WTC11 (cell line): ENCODE measurements at regions not wholly inside any gene's neighbourhood (a gene's known extent, or its start where the extent isn't known, plus 50 kb on each side); places are given as distances from the start of the nearest gene placed in this dataset.

Source experiments
- JUN ChIP-seq: sonication (generic); formaldehyde crosslinking; IDR thresholded peaks from 2 replicates; pipeline ENCODE4 v1.8.0; 2023; ENCODE audit warnings: mild to moderate bottlenecking, missing genetic modification reagents
- USF2 ChIP-seq: sonication (generic); formaldehyde crosslinking; IDR thresholded peaks from 2 replicates; pipeline ENCODE4 v1.8.1; 2023; ENCODE audit warnings: mild to moderate bottlenecking, missing genetic modification reagents, moderate library complexity
- TF ChIP-seq, protein P1 (sequence below): sonication (generic); formaldehyde crosslinking; conservative IDR thresholded peaks from 2 replicates; pipeline ENCODE4 v1.8.1; 2023; ENCODE audit warnings: mild to moderate bottlenecking, low read depth, missing genetic modification reagents, moderate library complexity

DNA sequence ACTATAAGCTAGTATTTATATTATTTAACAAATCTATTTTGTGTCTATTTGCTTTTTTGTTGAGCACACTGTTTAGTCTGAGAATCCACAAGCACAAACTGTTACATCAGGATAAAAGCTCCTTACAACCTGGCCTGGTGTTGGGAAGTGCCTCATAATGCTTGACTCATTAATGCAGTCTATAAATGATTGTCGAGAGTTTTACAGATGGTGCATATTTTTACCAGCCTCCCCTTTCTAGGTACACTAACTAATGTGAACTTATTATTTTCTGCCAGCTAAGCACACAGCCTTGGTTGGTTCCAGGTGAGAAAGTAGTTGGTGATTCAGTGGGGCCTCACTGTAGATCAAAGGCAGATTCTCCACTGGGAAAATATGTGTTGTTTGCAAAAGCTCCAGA, 151.0 kb upstream of the ADAMTS16 start:
- TF ChIP-seq USF2 (CRISPR knock-in tag) (no peak), JUN (no peak)
- TF ChIP-seq, protein P1, sequence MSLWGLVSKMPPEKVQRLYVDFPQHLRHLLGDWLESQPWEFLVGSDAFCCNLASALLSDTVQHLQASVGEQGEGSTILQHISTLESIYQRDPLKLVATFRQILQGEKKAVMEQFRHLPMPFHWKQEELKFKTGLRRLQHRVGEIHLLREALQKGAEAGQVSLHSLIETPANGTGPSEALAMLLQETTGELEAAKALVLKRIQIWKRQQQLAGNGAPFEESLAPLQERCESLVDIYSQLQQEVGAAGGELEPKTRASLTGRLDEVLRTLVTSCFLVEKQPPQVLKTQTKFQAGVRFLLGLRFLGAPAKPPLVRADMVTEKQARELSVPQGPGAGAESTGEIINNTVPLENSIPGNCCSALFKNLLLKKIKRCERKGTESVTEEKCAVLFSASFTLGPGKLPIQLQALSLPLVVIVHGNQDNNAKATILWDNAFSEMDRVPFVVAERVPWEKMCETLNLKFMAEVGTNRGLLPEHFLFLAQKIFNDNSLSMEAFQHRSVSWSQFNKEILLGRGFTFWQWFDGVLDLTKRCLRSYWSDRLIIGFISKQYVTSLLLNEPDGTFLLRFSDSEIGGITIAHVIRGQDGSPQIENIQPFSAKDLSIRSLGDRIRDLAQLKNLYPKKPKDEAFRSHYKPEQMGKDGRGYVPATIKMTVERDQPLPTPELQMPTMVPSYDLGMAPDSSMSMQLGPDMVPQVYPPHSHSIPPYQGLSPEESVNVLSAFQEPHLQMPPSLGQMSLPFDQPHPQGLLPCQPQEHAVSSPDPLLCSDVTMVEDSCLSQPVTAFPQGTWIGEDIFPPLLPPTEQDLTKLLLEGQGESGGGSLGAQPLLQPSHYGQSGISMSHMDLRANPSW = no peak
